ENCODE measurements at regions not wholly inside any gene's neighbourhood (a gene's known extent, or its start where the extent isn't known, plus 50 kb on each side); places are given as distances from the start of the nearest gene placed in this dataset.

DNA sequence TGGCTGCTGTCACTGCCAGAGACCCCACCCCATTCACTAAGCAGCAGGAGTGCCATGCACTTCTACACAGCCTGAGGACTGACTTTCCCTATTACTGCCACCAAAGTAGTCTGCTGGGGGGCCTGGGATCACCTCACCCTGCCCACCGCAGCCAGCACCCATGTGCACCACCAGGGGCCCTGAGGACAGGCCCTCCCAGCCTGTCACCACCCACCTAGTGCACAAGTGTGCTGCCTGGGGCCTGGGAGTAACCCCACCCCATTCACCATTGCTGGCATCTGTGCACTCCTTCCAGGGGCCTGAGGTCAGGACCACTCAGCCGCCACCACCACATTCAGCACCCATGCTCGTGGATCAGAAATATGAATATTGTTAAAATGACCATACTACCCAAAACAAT, 247.8 kb upstream of the NCKAP5 start:
- Histone ChIP-seq H3K36me3 (no peaks in the 10 kb centered on the region), H3K9me3 (no peaks in the 10 kb centered on the region), H3K27ac (no peak overlapping the region), H3K4me3 (no peak overlapping the region), H3K27me3 (no peaks in the 10 kb centered on the region), H3K4me1 (peaks cover 0 to 8% (median 7%) of the 10 kb centered on the region in 4 donors)
- 85 to 92% methylated on average over 3 of the region's 3 CpGs for WGBS, 2 donors
- no peak for DNase-seq
- TF ChIP-seq, protein P1, sequence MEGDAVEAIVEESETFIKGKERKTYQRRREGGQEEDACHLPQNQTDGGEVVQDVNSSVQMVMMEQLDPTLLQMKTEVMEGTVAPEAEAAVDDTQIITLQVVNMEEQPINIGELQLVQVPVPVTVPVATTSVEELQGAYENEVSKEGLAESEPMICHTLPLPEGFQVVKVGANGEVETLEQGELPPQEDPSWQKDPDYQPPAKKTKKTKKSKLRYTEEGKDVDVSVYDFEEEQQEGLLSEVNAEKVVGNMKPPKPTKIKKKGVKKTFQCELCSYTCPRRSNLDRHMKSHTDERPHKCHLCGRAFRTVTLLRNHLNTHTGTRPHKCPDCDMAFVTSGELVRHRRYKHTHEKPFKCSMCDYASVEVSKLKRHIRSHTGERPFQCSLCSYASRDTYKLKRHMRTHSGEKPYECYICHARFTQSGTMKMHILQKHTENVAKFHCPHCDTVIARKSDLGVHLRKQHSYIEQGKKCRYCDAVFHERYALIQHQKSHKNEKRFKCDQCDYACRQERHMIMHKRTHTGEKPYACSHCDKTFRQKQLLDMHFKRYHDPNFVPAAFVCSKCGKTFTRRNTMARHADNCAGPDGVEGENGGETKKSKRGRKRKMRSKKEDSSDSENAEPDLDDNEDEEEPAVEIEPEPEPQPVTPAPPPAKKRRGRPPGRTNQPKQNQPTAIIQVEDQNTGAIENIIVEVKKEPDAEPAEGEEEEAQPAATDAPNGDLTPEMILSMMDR (IDR thresholded peaks at IDR 0.05), result no peak
- no peak for TF ChIP-seq POLR2A (IDR thresholded peaks at IDR 0.05)
- TF ChIP-seq EP300 (IDR thresholded peaks at IDR 0.05), result no peak
- TF ChIP-seq POLR2AphosphoS5 (IDR thresholded peaks at IDR 0.05), result no peak
- intact Hi-C loops (cut with DNase I), result no loop called here

DNA sequence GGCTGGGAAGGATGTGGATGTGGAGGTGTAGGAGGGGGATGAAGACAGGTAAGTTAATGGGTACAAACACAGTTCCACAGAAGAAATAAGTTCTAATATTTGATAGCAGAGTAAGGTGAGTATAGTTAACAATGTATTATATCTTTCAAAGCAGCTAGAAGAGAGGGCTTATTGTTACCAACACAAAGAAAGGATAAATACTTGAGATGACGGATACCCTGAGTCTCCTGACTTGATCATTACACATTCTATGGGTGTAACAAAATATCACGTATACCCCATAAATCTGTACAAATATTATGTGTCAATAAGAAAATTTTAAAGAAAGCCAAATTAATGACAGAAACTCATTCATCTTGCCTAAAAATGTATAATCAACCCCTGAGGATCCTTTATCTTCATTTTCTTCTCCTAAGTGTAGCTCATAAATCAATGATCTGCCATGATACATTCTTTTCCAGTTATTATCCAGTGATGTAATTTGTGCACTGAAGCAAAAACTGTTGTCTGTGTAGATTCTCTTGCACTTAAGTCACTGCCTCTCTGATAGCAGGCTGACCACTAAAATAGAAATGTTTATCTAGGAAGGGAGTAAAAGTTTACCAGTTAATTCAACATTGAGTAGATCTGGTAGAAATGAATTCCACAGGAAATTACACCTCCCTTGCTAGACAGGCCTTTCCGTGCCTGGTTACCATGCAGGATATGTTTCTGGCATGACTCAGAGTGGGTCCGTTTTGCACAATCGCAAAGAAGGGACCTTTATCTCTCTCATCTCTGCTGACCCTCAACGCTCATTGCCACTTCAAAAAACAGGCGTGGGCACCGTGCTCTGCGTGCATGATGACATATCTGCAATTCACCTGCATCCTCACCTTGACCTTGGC, 249.7 kb upstream of the NCKAP5 start:
- WGBS, 2 donors, result 29 to 34% methylated on average over 9 of the region's 9 CpGs
- no peak for DNase-seq

DNA sequence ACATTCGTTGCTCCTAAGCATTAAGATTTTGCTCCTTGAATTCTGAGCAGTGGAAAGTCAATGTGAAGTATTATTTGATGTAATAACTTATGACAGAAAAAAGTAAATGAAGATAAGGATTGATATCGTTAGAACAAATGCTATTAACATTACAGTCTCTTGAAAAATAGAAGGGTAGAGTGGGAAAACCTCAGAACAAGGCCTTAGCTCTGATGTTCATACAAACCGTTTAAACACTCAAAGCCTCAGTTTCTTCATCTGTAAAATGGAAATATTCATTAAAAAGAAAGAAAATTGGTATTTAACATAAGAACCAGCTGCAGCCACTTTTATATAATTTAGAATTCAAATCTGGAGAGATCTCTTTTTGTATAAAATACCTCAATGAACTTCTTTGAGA, 250.4 kb upstream of the NCKAP5 start:
- no peak for TF ChIP-seq POLR2A (IDR thresholded peaks at IDR 0.05)
- no peak for TF ChIP-seq POLR2AphosphoS5 (IDR thresholded peaks at IDR 0.05)
- no peak for TF ChIP-seq EP300 (IDR thresholded peaks at IDR 0.05)
- no peaks in the 10 kb centered on the region for H3K36me3 ChIP-seq
- H3K4me1 ChIP-seq, result peaks cover 0 to 8% (median 7%) of the 10 kb centered on the region in 4 donors
- DNase-seq, result no peak
- 63 to 70% methylated on average over 3 of the region's 3 CpGs for WGBS, 2 donors
- no peaks in the 10 kb centered on the region for H3K9me3 ChIP-seq
- intact Hi-C loops (cut with DNase I), result no loop called here
- no peak overlapping the region for H3K27ac ChIP-seq
- no peaks in the 10 kb centered on the region for H3K27me3 ChIP-seq
- no peak overlapping the region for H3K4me3 ChIP-seq

More for the DNA sequence above, 249.7 kb upstream of the NCKAP5 start:
- Histone ChIP-seq H3K4me1 (peaks cover 0 to 8% (median 7%) of the 10 kb centered on the region in 4 donors), H3K9me3 (no peaks in the 10 kb centered on the region), H3K27ac (no peak overlapping the region), H3K4me3 (no peak overlapping the region), H3K27me3 (no peaks in the 10 kb centered on the region), H3K36me3 (no peaks in the 10 kb centered on the region)
- TF ChIP-seq, protein P1 (IDR thresholded peaks at IDR 0.05), result no peak
- TF ChIP-seq POLR2A (IDR thresholded peaks at IDR 0.05), result no peak
- no peak for TF ChIP-seq POLR2AphosphoS5 (IDR thresholded peaks at IDR 0.05)
- no peak for TF ChIP-seq EP300 (IDR thresholded peaks at IDR 0.05)
- intact Hi-C loops (cut with DNase I), result no loop called here

DNA sequence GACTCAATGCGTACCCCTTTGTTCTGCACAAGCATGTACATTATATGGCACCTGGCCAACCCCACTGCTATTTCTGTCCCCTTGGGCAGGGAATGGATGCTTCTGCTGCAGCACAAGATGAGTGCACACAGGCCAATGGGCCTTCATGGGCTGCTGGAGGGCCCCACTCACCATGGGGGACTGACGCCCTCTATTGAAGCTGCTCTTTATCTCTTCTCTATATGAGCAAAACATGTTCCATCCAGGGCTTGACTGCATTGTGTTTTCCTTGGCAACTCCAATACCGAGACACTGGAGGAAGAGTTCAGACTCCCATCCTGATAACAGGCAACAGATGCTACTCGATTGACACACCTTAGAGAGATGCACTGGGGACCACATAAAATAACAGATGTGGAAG, 251.6 kb upstream of the NCKAP5 start:
- Histone ChIP-seq H3K36me3 (no peaks in the 10 kb centered on the region), H3K27me3 (no peaks in the 10 kb centered on the region), H3K9me3 (no peaks in the 10 kb centered on the region), H3K4me1 (peaks cover 0 to 8% (median 7%) of the 10 kb centered on the region in 4 donors), H3K4me3 (no peak overlapping the region), H3K27ac (no peak overlapping the region)
- 87 to 91% methylated on average over 4 of the region's 4 CpGs for WGBS, 2 donors
- no peak for DNase-seq
- intact Hi-C loops (cut with DNase I), result no loop called here
- TF ChIP-seq, protein P1 (IDR thresholded peaks at IDR 0.05), result no peak

DNA sequence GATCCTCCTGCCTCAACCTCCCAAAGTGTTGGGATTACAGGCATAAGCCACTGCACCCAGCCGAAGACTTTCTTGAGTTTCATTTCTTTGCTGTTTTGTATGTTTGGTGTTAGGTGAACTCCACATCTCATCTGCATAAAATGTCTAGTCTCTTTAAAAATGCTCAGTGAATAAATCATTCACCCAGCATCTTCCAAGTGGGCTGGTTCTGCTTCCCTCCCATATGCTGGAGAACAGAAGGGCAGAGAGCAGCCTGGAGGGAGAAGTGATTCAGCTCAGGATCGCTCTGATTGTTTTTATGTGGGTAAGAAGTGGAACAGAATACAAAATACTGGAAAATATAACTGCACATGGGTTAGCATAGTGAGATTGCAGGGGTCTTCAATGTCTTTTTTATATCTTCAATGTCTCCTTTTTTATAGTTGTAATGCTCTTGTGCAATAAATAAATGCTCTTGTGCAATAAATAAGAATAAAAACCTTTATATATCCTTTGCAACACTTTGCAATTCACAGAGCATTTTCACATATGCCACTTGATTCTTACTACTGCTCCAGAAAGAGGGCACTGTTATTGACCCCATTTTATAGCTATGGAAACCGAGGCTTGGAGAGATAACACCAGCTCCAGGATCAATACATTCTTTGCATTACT, 253.0 kb upstream of the NCKAP5 start:
- TF ChIP-seq POLR2AphosphoS5 (IDR thresholded peaks at IDR 0.05), result no peak
- no peak for TF ChIP-seq EP300 (IDR thresholded peaks at IDR 0.05)
- TF ChIP-seq POLR2A (IDR thresholded peaks at IDR 0.05), result no peak
- TF ChIP-seq, protein P1 (IDR thresholded peaks at IDR 0.05), result no peak
- no peak overlapping the region for H3K4me3 ChIP-seq
- H3K27ac ChIP-seq, result no peak overlapping the region
- intact Hi-C loops (cut with DNase I), result no loop called here
- H3K36me3 ChIP-seq, result no peaks in the 10 kb centered on the region
- peaks cover 0 to 8% (median 7%) of the 10 kb centered on the region in 4 donors for H3K4me1 ChIP-seq
- H3K27me3 ChIP-seq, result no peaks in the 10 kb centered on the region
- no peaks in the 10 kb centered on the region for H3K9me3 ChIP-seq
- DNase-seq, result no peak
- 63 to 84% methylated on average over 3 of the region's 3 CpGs for WGBS, 2 donors
